Testis (tissue), 2 donors: ENCODE measurements at regions not wholly inside any gene's neighbourhood (a gene's known extent, or its start where the extent isn't known, plus 50 kb on each side); places are given as distances from the start of the nearest gene placed in this dataset.

Experiments
- DNase-seq: peaks from one replicate; pipeline ENCODE4 v3.0.0-alpha.2; 2019
- H3K27ac ChIP-seq, 2 donors: fragments of 200-600 bp; sonication (generic); one replicate each; pipeline ENCODE4 v1.5.1; 2019
- H3K27me3 ChIP-seq: fragments of 200-600 bp; sonication (generic); one replicate; pipeline ENCODE4 v1.5.1; 2019
- H3K36me3 ChIP-seq: fragments of 200-600 bp; sonication (generic); one replicate; pipeline ENCODE4 v1.5.1; 2017; ENCODE audit warnings: low read depth; ENCODE audit errors: missing control alignments
- H3K4me1 ChIP-seq: fragments of 200-600 bp; sonication (generic); one replicate; pipeline ENCODE4 v1.5.1; 2019
- H3K4me3 ChIP-seq, 2 donors: fragments of 200-600 bp; sonication (generic); one replicate each; pipeline ENCODE4 v1.5.1; 2017 to 2019
- H3K9me3 ChIP-seq: fragments of 200-600 bp; sonication (generic); one replicate; pipeline ENCODE4 v1.5.1; 2017
- POLR2A ChIP-seq: fragments of 450-650 bp; IDR thresholded peaks from one replicate; pipeline ENCODE4 v1.6.1; 2017; ENCODE audit warnings: antibody characterized with exemption, mild to moderate bottlenecking, moderate library complexity
- WGBS, 2 donors: methylation state at CpG; one replicate each; pipeline ENCODE4 v1.1.5; 2018; 5-methylcytosine and 5-hydroxymethylcytosine counted together
- intact Hi-C: fragments of 100-400 bp; cut with DNase I; formaldehyde crosslinking; loops from one replicate; pipeline ENCODE4 v1.15.1; 2023; ENCODE audit warnings: low total_unique reads
- TF ChIP-seq, protein P1 (sequence below), 3 experiments: fragments of 450-650 bp in 2 of 3; fragments of 200-600 bp in 1 of 3; sonication (generic) in 1 of 3; IDR thresholded peaks; one replicate each; pipeline ENCODE4 v1.5.1; 2016 to 2019; ENCODE audit warnings: antibody characterized with exemption in 3 of 3, mild to moderate bottlenecking in 2 of 3, moderate library complexity in 1 of 3

DNA sequence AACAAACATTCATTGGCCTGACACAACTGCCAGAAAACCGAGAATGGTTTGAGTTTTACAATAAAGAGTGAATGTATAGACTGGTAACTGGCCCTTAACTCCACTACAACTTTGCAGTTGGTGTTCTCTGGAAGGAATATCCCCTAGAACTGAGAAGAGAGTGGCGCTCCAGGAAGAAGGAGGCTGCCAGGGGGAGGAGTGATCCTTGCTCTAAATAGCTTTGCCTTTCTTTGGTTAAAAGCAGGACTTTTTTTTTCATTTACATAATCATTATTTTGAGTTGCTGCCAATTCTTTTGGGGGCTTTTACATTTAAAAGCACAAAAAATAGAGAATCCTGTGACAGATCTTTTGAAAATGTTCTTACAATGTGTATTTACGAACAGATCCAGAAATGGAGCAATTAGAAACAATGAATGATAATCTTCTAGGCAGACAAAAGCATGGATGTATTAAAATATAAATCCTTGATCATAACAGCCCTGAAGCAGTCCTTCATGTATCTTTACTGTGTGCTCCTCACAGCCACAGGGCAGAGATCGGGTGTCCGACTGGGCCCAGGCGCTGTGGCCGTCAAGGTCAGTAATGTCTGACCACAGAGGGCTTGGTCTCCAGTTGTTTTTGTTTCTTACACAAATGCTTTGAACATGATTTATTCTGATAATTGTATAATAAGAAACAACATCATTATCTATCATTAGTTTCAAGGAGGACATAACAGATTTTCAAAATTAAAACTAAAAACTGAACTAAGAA, 612.2 kb downstream of the HDGFL1 start:
- WGBS, 2 donors = 89% methylated on average over 7 of the region's 7 CpGs

DNA sequence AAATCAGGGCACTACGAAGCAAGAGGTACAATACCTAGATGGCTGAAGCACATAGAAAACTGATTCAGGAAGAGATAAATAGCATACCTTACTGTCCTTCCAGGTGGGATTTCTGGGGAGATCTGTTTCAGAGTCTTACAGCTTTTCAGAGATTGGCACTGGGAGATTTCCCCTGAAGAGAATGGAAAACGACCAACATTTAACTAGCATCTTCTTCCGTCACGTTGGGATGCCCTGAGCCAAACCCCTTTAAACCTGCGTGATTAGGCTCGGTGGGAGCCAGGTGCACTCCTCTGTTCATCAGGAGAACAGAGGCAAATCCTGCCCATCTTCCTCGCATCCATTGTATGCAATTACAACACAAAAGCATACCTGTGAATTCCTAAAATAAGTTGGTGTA, 614.5 kb downstream of the HDGFL1 start:
- Histone ChIP-seq H3K4me3 (no peak overlapping the region), H3K27ac (no peak overlapping the region), H3K27me3 (no peaks in the 10 kb centered on the region), H3K9me3 (no peaks in the 10 kb centered on the region), H3K4me1 (no peaks in the 10 kb centered on the region), H3K36me3 (no peaks in the 10 kb centered on the region)
- intact Hi-C loops = no loop called here
- TF ChIP-seq, protein P1, sequence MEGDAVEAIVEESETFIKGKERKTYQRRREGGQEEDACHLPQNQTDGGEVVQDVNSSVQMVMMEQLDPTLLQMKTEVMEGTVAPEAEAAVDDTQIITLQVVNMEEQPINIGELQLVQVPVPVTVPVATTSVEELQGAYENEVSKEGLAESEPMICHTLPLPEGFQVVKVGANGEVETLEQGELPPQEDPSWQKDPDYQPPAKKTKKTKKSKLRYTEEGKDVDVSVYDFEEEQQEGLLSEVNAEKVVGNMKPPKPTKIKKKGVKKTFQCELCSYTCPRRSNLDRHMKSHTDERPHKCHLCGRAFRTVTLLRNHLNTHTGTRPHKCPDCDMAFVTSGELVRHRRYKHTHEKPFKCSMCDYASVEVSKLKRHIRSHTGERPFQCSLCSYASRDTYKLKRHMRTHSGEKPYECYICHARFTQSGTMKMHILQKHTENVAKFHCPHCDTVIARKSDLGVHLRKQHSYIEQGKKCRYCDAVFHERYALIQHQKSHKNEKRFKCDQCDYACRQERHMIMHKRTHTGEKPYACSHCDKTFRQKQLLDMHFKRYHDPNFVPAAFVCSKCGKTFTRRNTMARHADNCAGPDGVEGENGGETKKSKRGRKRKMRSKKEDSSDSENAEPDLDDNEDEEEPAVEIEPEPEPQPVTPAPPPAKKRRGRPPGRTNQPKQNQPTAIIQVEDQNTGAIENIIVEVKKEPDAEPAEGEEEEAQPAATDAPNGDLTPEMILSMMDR (IDR thresholded peaks at IDR 0.05) = no peak
- no peak for TF ChIP-seq POLR2A
- DNase-seq = no peak
- 89 to 93% methylated on average over 7 of the region's 7 CpGs for WGBS, 2 donors

More for the DNA sequence above, 612.2 kb downstream of the HDGFL1 start:
- intact Hi-C loops = no loop called here
- no peaks in the 10 kb centered on the region for H3K36me3 ChIP-seq
- TF ChIP-seq POLR2A = no peak
- H3K4me3 ChIP-seq = no peak overlapping the region
- H3K27me3 ChIP-seq = no peaks in the 10 kb centered on the region
- no peaks in the 10 kb centered on the region for H3K9me3 ChIP-seq
- no peak overlapping the region for H3K27ac ChIP-seq
- no peak for DNase-seq
- no peaks in the 10 kb centered on the region for H3K4me1 ChIP-seq

DNA sequence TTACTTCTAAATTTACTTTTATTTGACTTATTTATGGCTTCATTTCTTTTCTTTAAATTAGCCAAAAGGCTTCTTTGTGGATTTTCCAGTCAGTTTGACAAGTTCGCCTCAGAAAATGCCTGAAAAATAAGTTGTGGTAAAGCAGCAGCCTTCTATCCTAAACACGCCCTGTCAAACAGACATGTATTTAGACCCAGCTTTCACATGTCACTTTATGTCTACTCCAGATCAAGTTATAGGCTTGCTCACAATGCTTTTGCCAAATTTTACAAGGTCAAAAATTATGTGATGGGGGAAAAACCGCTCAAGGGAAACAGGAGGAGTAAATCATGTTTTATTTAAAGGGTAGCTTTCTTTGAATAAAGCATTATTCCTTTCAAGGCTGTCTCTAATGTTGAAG, 615.0 kb downstream of the HDGFL1 start:
- no peaks in the 10 kb centered on the region for H3K9me3 ChIP-seq
- no peak for DNase-seq
- H3K27ac ChIP-seq = no peak overlapping the region
- 83 to 89% methylated on average over 3 of the region's 3 CpGs for WGBS, 2 donors
- H3K27me3 ChIP-seq = no peaks in the 10 kb centered on the region
- no peaks in the 10 kb centered on the region for H3K4me1 ChIP-seq
- H3K4me3 ChIP-seq = no peak overlapping the region
- no peaks in the 10 kb centered on the region for H3K36me3 ChIP-seq
- TF ChIP-seq POLR2A = no peak
- TF ChIP-seq, protein P1 (IDR thresholded peaks at IDR 0.05) = no peak
- intact Hi-C loops = no loop called here

DNA sequence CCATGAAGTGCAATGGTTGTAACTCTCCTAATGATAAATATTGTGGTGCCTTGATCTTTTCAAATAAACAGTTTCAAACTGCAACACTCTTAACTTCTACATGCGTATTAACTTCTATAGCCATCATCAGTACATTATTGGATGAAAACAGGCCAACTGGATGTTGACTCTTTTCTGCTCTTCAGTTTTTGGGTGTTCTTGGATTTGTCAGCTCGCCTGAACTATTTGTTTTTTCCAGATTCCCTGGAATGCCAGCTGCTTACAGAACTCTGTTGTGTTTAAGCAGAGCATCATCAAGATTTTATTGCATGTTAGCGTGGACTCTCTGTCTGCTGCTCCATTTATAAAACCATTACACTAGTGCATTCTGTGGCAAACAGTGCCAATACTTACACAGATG, 626.1 kb downstream of the HDGFL1 start:
- DNase-seq = no peak
- TF ChIP-seq, protein P1 (IDR thresholded peaks at IDR 0.05) = no peak
- no peak for TF ChIP-seq POLR2A
- Histone ChIP-seq H3K4me1 (no peaks in the 10 kb centered on the region), H3K9me3 (no peaks in the 10 kb centered on the region), H3K36me3 (no peaks in the 10 kb centered on the region), H3K27me3 (no peaks in the 10 kb centered on the region), H3K4me3 (no peak overlapping the region), H3K27ac (no peak overlapping the region)
- WGBS, 2 donors = 90 to 91% methylated on average over 3 of the region's 3 CpGs
- intact Hi-C loops = no loop called here

DNA sequence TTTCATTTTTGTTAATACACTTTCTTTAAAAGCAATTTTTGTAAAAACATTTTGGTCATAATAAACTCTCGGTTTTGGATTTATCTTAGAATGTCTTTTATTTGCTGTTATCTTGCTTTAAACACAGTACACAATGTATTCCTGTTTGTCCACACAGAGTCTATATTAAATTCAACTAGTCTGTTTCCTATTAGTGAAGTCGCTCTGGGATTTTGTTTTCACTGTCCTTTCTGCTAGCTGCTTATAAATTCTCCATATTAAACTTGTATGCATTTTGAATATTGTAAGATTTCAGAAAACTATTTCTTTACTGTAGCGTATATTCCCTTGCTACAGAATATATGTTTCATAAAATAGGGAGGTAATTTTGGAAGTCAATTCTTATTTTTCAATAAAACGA, 630.2 kb downstream of the HDGFL1 start:
- Histone ChIP-seq H3K4me1 (no peaks in the 10 kb centered on the region), H3K4me3 (no peak overlapping the region), H3K27me3 (no peaks in the 10 kb centered on the region), H3K27ac (no peak overlapping the region), H3K9me3 (no peaks in the 10 kb centered on the region), H3K36me3 (no peaks in the 10 kb centered on the region)
- 72 to 73% methylated on average over 4 of the region's 4 CpGs for WGBS, 2 donors
- TF ChIP-seq POLR2A = no peak
- TF ChIP-seq, protein P1 (IDR thresholded peaks at IDR 0.05) = no peak
- intact Hi-C loops = no loop called here
- no peak for DNase-seq
